ENCODE measurements at regions not wholly inside any gene's neighbourhood (a gene's known extent, or its start where the extent isn't known, plus 50 kb on each side); places are given as distances from the start of the nearest gene placed in this dataset.

DNA sequence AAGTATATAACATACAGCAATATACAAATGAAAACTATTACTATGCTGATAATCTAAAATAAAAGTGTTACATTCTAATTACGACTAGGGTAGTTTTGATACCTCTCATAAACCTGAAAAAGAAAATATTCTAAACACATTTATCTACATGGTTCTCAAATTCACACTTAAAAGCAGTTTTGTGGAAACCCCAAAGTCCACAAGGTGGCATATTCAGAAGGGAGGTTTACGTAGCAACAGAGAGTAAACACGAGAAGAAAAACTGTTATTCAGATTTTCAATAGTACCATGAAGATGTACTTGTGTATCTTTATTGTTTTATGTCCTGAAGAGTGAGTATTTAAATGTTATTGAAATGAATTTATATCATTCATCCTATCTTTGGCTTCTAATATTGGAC is 275.9 kb upstream of the KLHL1 start:
- no peak for DNase-seq (ENCODE audit: low read depth)

DNA sequence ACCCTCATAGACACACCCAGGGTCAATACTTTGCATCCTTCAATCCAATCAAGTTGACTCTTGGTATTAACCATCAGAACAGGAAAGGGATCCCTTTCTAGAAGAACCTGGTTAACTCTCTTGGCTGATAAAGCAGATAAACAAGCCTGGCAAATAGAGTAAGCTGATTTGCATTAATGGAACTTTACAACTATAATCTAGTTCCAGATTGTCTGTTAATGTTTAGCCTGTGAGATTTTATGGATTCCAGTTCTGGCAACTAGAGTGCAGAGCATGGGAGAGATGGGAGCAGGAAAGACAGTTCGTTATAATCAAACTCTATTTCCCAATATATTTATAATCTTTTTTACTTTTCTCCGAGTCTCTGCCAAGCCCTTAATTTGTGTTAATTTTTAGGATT is 272.6 kb upstream of the KLHL1 start:
- no peak for DNase-seq (ENCODE audit: low read depth)

DNA sequence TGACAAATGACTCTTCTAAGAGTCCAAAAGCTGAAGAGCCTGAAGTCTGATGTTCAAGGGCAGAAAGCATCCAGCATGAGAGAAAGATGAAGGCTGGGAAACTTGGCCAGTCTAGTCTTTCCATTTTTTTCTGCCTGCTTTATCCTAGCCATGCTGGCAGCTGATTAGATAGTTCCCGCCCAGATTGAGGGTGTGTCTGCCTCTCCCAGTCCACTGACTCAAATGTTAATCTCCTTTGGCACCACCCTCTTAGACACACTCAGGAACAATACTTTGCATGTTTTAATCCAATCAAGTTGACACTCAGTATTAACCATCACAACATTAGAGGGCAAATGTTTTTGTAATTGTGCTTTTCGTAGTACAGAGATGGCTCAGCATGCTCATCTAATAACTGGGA is 267.5 kb upstream of the KLHL1 start:
- DNase-seq (ENCODE audit: low read depth), result no peak

DNA sequence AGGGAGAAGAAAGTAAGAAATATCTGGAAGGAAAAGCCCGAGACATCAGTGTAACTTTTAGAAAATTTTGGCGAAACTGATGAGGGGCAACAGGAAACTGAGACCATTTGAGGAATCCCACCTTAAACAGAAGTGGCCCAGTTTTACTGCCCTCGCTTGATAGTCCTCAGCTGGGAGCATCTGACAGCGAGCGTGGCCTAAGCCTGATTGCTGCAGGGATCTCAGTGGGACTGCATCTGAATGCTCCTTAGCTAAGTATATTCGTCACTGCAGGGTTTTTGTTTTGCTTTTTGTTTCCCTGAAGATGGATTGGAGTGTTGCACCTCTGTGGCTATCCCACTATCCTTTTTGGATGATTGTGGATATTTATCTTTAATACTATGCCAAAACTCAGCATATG is 262.7 kb upstream of the KLHL1 start:
- DNase-seq (ENCODE audit: low read depth), result no peak

DNA sequence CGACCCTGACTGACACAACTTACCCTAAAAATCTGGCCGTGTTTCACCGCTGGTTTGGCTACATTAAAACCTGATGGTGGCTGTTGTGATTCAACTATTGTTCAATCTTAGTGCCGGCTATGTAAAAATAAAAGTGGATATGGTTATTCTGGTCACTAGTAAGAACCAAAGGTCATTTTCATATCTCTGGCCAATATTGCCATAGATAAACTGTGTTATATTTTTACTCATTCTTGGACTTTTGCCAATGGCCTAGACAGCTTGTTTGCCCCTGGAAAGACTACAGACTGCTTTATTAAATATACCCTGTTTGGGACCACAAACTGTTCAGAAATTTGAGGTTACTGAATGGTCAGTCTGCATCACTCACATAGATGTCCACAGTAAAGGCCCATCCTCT is 258.5 kb upstream of the KLHL1 start:
- DNase-seq (ENCODE audit: low read depth), result no peak

DNA sequence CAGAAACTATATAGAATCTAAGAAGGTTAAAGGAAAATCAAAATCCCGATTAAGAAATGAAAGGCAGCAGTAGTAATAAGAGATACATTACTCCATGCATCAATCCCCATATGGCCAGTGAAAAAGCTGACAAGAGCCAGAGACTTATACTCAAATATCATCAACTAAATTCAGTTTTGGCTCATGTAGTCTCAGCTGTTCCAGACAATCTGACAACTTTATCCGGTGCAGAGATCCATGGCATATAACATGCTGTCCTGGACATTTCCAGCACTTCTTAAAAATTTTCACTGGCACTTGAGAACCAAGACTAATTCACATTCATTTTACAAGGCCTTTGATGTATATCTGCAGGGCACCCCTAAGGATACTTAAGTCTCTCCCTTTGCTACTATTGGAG is 255.7 kb upstream of the KLHL1 start:
- DNase-seq (ENCODE audit: low read depth), result no peak

DNA sequence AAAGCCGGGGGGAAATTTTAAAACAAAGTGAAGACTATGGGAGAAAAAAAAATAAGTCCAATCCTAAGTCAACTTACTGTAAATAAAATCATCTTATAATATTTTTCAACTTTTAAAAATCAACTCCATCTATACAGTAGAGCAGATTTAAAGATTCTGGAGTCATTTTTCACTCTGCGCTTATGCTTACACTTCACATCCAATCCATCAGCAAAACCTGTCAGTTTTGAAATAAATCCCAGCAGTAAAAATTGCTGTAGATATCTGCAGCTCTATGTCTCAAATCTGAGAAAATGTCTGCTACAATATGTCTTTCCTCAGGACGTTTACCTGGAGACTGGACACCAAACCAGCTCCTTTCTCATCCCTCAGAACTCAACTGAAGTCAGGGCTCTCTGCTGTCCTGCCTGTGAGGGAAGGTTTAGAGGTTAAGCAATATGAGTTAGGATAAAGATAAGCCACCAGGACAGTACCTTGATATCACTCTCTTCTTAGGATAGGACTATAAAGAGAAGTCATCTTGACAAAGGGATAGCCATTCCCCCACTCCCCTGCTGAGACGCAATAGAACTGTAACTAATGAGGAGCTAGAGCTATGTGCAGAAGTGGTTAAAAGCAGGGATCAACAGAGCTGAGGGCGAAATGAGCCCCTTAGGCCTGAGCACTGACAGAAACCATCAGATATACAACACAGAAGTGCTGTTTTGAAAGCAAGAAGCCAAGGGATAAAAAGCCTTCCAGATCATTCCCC is 254.7 kb upstream of the KLHL1 start:
- no peak for DNase-seq (ENCODE audit: low read depth)

DNA sequence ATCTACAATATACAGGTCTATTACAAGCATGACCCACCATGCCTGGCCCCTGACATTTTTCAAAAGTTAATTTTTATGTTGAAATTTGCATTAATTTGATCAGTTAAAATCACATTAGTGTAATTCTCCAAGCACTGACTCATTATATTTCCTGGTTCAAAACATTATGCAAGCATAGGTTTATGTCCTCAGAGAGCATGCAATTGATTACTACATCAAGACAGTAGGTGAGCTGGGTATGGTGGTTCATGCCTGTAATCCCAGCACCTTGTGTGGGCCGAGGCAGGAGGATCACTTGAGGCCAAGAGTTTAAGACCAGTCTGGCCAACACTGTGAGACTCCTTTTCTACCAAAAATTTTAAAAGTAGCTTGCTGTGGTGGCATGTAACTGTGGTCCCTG is 248.8 kb upstream of the KLHL1 start:
- no peak for DNase-seq (ENCODE audit: low read depth)

DNA sequence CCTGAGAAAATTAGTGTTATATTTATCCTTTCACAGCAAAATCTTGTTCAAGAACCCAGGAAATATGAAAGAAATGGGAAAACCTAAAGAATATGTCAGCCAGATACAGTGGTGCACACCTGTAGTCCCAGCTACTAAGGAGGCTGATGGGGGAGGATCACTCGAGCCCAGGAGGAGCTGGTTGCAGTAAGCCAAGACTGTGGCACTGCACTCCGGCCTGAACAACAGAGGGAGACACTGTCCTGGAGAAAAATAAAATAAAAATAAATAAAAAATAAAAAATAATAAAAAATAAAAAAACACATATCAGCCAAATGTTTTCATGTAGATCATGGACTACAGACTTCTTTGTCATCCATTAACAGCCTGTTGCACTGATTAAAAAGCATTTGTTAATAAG is 244.8 kb upstream of the KLHL1 start:
- DNase-seq (ENCODE audit: low read depth), result no peak

DNA sequence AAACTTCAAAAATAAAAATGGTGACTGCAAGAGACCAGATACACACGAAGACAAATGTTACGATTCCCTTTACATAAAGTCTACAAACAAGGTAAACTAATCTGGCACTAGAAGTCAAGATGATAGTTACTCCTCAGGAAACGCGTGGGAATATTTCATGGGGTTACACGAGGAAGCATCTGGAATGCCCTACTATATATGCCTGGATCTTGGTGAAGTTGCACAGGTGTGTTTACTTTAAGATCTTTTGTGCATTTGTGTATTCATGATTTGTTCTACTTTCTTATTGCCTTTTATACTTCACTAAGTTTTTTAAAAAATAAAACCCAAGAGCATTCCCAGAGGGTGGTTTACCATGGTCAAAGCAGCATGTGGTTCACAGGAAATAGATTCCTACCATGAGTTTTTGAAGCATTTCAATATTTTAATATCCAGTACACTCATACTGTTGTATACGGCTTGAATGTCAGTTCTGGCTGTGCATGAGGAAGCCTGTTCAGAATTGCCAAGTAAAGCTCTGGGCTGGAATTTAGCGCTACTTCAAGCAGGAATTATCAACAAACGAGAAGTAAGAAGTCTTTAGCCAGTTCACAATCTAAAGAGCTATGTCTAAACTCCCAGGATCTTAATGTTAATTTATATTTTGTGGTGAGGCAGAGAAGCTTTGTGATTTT is 239.8 kb upstream of the KLHL1 start:
- no peak for DNase-seq (ENCODE audit: low read depth)

DNA sequence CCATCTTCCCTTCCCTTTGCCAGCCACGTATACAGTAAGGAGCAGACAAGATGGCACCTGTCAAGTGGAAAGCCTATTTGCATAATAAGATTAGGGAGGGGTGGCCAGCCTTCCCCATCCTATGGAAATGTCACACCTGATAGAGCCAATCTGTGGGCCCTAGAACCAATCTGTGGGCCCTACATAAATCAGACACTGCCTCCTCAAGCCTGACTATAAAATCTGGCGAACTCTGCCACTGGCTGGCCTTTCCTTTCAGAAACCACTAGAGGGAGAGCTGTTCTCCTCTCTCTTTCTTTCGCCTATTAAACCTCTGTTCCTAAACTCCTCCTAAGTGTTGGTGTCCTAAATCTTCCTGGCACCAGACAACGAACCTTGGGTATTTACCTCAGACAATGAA is 231.5 kb upstream of the KLHL1 start:
- DNase-seq (ENCODE audit: low read depth), result no peak

DNA sequence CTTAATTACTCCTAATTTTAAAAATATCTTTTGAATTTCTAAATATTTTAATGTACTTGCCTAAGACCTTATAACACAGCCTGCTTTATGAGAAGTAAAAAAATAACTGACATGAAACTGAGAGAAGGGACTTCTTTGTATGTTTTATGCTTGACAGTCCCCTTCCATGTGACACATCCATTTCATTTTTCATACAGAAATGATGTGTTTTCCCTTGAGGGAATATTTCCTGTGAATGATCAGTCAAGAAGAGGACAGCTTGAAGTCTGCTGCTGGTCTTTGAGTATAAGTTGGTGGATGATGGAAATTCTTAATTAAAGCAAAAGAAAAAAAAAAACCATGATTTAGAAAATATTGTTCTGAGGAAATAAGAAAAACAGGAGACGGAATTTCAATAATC is 230.4 kb upstream of the KLHL1 start:
- DNase-seq (ENCODE audit: low read depth), result no peak

DNA sequence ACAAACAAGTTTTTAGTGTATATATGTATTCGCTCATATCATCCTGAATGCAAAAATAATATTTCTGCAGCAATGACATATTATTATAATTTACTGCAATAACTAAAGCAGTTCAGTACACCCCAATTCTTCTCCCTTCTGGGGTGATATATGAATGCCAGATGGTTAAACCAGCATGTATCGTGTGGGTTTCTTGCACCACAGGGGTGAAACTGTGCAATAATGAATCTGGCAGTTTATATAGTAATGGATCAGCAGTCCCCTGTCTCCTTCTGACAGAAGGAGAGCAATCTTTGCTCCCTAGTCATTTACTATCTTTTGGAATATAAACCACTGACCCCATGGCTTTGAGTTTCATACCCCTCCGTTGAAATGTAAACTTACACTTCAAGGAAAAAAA is 228.6 kb upstream of the KLHL1 start:
- DNase-seq (ENCODE audit: low read depth), result no peak

DNA sequence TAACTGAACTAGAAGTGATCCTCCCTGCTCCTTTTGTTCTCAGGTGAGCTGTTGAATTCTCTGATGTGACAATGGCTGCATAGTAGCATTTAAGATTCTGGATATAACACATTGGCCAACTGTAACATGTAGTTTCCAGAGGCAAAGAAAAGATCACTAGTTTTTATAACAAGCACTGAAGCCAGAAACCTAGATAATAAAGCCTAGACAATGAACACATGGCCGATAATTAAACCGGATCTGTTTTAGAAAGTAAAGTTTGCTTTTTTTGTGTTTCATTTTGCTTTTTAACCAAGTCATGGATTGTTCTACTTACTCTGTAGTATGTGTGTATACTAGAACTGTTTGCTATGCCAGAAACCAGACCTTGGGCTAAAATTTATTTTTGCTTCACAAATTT is 225.5 kb upstream of the KLHL1 start:
- no peak for DNase-seq (ENCODE audit: low read depth)

DNA sequence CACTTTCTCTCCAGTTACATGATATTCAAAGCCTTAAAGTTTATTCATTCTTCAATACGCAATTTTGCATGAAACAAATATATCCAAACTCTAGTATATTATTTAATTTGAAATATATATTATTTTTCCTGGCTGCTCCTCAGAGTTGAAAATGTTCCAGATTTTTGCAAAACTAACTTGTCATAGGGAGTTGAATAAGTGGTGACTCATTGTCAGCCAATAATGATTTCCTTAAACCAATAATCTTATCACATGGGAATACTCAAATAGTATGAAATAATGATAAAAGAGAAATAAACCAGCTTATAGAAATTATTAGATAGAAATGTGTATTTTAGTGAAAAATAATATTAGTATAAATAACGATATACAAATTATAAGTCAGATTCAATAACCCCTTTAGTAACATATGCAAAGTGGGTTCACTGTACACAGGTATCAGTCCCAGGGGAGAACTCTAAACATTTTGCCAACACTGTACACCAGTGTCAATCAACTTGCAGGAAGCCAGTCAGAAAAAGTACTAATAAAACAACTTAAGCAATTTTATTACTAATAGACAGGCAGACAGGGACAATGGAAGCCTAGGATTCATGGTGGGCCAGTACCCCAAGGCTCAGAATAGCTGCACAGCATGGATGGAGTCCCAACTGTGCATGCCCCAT is 222.6 kb upstream of the KLHL1 start:
- DNase-seq (ENCODE audit: low read depth), result no peak

DNA sequence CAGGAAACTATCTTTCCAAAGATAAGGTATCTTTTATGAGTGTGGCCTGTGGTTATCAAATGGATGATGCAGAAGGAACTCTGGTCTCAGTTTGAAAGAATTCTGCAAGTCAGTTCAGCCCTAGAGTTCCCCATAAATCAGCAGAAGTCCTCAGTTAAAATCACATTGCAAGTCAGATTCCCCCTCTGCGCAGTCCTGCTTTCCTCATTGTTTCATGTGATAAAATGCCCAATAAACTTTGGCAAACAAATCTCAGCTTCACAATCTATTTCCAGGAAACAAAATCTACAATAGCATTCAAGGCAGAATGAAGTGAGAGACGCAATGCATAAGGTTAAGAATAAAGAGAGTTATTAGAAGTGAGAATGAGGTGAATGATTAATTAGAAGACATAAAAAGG is 216.3 kb upstream of the KLHL1 start:
- no peak for DNase-seq (ENCODE audit: low read depth)

DNA sequence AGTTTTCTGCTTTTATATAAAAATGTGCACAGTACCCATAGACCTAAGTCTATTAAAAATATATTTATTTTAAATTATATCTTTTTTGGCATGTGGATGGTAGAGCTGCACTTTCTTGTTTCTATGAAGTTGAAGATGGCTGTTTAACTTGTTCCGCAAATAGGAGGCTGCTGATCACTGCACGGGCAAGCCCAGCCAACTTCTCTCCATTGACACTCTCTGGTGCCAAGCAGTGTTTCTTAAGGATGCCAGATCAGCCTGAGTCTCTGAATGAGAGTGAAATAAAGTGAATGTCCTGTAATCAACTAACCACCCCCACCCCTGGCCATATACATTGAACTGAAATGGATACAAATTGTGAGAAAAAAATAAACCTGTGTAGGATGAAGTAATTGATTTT is 202.9 kb upstream of the KLHL1 start:
- DNase-seq (ENCODE audit: low read depth), result no peak

DNA sequence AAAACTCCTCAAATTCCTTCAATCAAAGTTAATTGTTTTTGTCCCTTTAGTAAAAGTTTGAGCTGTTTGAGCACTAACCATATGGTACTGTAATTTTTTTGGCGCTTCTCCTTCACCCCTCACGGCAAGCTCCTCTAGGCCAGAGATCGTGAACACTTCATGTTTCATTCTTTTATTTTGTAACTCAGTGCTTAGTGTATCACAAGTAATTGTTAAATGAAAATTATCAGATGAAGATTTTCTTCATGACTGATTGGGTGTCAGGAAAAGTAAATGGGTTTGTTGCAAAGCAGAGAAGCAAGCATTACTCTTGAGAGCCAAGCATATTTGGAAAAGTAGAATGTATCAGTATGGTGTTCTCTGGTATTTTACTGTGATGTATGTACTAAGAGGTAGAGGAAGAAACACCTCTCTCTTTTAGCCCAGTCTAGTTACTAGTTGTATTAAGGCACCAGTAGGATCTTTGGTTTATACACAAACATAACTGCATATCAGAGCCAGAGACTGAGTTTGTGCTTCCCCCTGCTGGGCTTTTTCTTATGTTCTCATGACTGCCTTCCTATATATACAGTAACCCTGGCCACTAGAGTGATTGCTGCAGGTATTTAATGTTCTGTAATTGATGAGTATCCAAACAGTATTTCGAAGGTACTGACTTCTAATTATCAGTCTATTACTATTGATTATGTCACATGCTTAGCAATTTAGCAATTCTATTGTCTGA is 202.3 kb upstream of the KLHL1 start:
- peak; percentile 10 for DNase-seq (ENCODE audit: low read depth)

DNA sequence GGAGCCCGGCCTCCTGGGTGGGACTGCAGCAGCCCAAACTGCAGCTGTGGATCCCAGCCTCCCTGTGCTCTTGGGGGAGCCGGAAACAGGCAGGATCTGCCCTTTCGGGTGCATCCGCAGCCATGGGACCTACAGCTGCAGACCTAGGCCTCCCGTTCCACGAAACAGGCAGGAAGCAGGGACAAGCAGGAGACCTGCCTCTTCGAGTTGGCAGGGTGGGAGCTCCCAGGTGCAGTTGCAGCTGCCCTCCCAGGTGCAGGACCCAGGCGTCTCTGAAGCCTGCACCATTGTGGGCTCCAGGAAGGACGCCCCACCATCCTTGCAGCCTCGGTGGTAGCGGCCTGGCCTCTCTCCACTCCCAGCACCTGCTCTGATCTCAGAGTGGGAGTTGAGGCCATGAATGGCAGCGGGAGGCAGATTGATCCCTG is 189.0 kb upstream of the KLHL1 start:
- no peak for DNase-seq (ENCODE audit: low read depth)

DNA sequence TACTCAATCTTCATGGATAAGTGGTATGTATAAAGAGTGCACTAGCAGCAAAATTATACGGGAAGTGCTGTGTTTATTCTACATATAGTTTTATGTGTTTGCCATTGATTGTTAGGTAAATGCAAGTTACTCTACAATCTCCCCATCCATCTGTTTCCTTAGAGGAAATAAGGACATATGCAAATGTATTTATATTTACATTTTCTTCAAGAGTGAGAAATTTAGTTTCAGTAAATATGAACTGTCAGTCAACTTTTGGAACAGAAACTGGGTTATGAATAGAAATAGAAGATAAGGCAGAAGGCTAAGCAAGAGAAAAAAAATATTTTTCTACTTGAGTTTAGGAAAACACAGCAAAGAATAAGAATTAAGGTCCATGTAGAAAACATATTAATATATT is 176.1 kb upstream of the KLHL1 start:
- no peak for DNase-seq (ENCODE audit: low read depth)

DNA sequence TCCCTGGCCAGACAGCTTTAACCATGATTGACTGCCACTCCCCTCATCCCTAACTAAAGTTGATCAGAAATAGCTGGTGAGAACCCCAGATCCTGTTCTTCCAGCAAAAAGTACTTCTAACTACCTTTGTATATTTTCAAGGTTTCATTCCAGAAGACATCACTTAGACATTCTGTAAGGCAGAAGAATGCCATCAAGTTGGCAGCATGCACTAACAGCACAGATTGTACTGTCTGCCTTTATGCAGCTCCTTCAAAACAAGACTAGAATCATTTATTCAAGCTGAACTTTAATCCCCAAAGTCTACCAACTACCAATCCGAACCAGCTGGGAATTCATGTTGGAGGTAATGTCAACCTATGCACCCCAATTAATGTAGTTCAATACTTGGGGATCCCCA is 167.6 kb upstream of the KLHL1 start:
- no peak for DNase-seq (ENCODE audit: low read depth)

DNA sequence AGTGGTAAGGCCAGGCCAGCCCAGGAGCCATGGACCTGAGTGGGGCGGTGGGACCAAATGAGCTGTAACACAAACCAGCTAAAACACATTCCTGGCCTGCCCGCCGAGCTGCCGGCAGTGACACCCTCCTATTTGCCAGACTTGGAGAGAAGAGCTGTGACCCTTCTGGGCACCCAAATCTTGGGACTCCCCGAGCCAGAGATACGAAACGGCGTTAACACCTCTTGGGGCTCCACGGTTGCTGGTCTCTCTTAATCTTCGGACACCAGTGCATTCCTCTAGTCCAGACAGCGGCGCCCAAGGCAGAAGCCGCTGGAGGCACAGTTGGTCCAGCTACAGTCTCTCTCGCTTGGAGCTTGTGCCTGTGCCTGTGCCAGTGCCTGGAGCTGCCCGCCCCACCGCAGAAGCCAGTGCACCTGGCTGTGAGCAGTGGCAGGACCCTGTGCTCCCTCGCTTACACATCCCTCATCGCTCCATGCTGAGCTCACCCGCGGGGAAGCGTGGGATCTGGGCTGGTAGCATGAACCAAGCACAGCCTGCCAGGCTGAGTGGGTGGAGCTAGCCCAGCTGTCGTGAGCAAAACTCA is 147.2 kb upstream of the KLHL1 start:
- no peak for DNase-seq (ENCODE audit: low read depth)
